ENCODE measurements at regions not wholly inside any gene's neighbourhood (a gene's known extent, or its start where the extent isn't known, plus 50 kb on each side); places are given as distances from the start of the nearest gene placed in this dataset.
"Not testable (repeated sequence)": the region's sequence is repeated elsewhere in the genome, so short reads cannot be mapped to it uniquely, and the experiment has no call there.

DNA sequence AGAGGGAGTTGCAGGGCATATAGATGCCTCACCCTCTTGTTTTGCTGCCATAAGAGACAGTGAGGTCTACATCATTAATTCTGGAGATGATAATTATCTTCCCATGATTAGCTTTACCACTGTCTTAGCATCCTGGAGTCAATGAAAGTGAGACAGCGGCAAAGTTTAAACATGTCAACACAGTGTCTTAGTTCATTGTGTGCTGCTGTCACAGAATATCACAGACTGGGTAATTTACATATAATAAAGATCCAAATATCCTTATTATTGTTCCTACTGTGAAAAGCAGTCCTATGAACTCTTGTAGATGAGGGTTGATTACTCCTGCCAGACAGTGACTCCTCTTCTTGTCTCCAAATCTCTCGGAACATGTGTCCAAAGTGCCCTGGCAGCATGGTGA is 658.6 kb upstream of the ADGRB3 start:
- WGBS, 2 experiments (ENCODE audit: insufficient coverage in 2 of 2) = no CpG with 5 or more reads among the region's 2 CpGs
- Histone ChIP-seq H3K36me3 (ENCODE audit: control insufficient read depth, insufficient read depth, low read length) (no peaks in the 10 kb centered on the region), H3K27ac (ENCODE audit: low read depth, low read length, severe bottlenecking) (no peak overlapping the region), H3K9me3 (ENCODE audit: control insufficient read depth, low read length) (no peaks in the 10 kb centered on the region), H3K4me3 (ENCODE audit: extremely low read depth, insufficient read depth, low read length, poor library complexity, severe bottlenecking) (no peak overlapping the region), H3K4me1 (ENCODE audit: control insufficient read depth, insufficient read depth, low read length, poor library complexity, severe bottlenecking) (no peaks in the 10 kb centered on the region)

DNA sequence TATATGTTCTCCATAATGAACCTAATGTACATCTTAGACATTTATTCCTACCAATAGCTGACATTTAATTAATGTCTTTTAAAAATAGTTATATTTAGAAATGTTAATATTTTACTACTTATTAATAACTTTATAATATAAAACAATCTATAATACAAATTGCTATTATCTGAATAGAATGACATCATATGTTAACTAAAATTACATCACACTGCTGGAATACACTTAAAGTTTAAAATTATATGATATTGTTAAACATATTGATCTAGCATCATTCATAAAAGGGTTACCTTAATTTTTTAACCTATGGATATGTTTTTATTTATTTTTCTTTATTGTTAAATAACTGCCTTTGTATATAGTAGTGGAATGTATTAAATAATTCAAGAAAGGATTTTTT is 660.2 kb upstream of the ADGRB3 start:
- no peaks in the 10 kb centered on the region for H3K36me3 ChIP-seq (ENCODE audit: control insufficient read depth, insufficient read depth, low read length)
- H3K9me3 ChIP-seq (ENCODE audit: control insufficient read depth, low read length) = no peaks in the 10 kb centered on the region
- no peak overlapping the region for H3K4me3 ChIP-seq (ENCODE audit: extremely low read depth, insufficient read depth, low read length, poor library complexity, severe bottlenecking)
- H3K4me1 ChIP-seq (ENCODE audit: control insufficient read depth, insufficient read depth, low read length, poor library complexity, severe bottlenecking) = no peaks in the 10 kb centered on the region
- no peak overlapping the region for H3K27ac ChIP-seq (ENCODE audit: low read depth, low read length, severe bottlenecking)

DNA sequence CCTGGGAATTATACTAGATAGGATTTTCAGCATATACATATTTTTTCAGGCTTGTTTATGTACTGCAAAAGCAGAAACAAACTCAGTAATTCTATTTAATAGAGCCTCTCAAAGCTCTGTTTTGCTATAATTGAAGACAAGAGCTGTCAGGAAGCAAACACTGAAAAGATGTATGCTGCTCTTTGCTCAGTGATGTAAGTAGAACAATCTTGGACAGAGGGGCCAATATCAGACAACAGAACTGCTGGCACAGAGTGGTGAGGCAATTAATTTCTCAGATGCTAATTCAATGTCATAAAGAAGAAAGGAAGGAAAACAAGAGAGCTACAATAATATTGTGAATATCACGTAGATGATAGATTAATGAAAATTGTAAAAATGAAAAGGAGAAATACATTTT is 663.3 kb upstream of the ADGRB3 start:
- no peak overlapping the region for H3K27ac ChIP-seq (ENCODE audit: low read depth, low read length, severe bottlenecking)
- H3K4me1 ChIP-seq (ENCODE audit: control insufficient read depth, insufficient read depth, low read length, poor library complexity, severe bottlenecking) = no peaks in the 10 kb centered on the region
- no CpG with 5 or more reads among the region's 1 CpG for WGBS, 2 experiments (ENCODE audit: insufficient coverage in 2 of 2)
- no peak overlapping the region for H3K4me3 ChIP-seq (ENCODE audit: extremely low read depth, insufficient read depth, low read length, poor library complexity, severe bottlenecking)
- H3K36me3 ChIP-seq (ENCODE audit: control insufficient read depth, insufficient read depth, low read length) = no peaks in the 10 kb centered on the region
- H3K9me3 ChIP-seq (ENCODE audit: control insufficient read depth, low read length) = no peaks in the 10 kb centered on the region

DNA sequence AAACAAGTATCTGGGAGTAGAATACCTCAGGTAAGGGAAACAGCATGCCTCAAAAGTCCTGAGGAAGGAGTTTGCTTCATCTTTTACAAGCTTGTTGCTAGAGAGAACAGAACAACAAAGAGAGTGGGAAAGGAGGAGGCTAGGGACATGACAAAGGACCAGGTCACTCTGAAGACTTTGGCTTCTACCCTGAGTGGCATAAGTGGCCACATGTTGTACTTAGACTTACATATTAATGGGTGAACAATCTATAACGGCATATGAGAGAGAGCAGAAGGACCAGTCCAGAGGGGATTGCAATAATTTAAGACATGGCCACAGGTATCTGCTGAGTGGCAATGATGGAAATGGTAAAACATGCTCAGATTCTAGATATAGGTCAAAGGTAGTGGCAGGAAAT is 668.3 kb upstream of the ADGRB3 start:
- no peaks in the 10 kb centered on the region for H3K4me1 ChIP-seq (ENCODE audit: control insufficient read depth, insufficient read depth, low read length, poor library complexity, severe bottlenecking)
- H3K36me3 ChIP-seq (ENCODE audit: control insufficient read depth, insufficient read depth, low read length) = no peaks in the 10 kb centered on the region
- no peaks in the 10 kb centered on the region for H3K9me3 ChIP-seq (ENCODE audit: control insufficient read depth, low read length)
- H3K4me3 ChIP-seq (ENCODE audit: extremely low read depth, insufficient read depth, low read length, poor library complexity, severe bottlenecking) = no peak overlapping the region
- no peak overlapping the region for H3K27ac ChIP-seq (ENCODE audit: low read depth, low read length, severe bottlenecking)
- WGBS, 2 experiments (ENCODE audit: insufficient coverage in 2 of 2) = 71 to 100% methylated on average over 1 of the region's 1 CpG

DNA sequence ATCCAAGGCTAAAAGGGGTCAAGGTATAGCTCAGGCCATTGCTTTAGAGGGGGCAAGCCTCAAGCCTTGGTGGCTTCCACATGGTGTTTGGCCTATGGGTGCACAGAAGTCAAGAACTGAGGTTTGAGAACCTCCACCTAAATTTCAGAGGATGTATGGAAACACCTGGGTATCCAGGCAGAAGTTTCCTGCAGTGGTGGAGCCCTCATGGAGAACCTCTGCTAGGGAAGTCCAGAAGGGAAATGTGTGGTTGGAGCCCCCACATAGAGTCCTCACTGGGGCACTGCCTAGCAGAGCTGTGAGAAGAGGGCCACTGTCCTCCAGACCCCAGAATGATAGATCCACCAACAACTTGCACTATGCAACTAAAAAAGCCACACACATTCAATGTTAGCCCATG is 678.7 kb upstream of the ADGRB3 start:
- Histone ChIP-seq H3K27ac (ENCODE audit: low read depth, low read length, severe bottlenecking) (no peak overlapping the region), H3K4me3 (ENCODE audit: extremely low read depth, insufficient read depth, low read length, poor library complexity, severe bottlenecking) (no peak overlapping the region), H3K4me1 (ENCODE audit: control insufficient read depth, insufficient read depth, low read length, poor library complexity, severe bottlenecking) (no peaks in the 10 kb centered on the region), H3K36me3 (ENCODE audit: control insufficient read depth, insufficient read depth, low read length) (no peaks in the 10 kb centered on the region), H3K9me3 (ENCODE audit: control insufficient read depth, low read length) (peaks cover 6% of the 10 kb centered on the region)

DNA sequence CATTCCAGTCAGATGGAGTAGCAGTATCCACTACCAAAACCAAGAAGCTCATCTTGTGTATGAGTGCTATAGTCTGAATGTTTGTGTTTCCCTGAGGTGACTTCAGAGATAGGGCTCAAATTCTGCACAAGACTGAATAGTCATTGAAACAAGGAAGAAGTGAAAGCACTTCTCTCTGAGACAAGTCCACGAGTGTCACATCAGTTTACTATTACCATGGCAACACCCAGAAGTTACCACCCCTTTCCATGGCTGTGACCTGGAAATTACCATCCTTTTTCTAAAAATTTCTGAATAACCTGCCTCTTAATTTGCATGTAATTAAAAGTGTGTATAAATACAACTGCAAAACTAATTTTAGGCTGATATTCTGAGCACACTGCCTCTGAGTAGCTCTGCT is 682.1 kb upstream of the ADGRB3 start:
- no peak overlapping the region for H3K27ac ChIP-seq (ENCODE audit: low read depth, low read length, severe bottlenecking)
- no peak overlapping the region for H3K4me3 ChIP-seq (ENCODE audit: extremely low read depth, insufficient read depth, low read length, poor library complexity, severe bottlenecking)
- H3K36me3 ChIP-seq (ENCODE audit: control insufficient read depth, insufficient read depth, low read length) = no peaks in the 10 kb centered on the region
- peaks cover 6% of the 10 kb centered on the region for H3K9me3 ChIP-seq (ENCODE audit: control insufficient read depth, low read length)
- WGBS, 2 experiments (ENCODE audit: insufficient coverage in 2 of 2) = no CpG with 5 or more reads among the region's 1 CpG
- H3K4me1 ChIP-seq (ENCODE audit: control insufficient read depth, insufficient read depth, low read length, poor library complexity, severe bottlenecking) = no peaks in the 10 kb centered on the region

DNA sequence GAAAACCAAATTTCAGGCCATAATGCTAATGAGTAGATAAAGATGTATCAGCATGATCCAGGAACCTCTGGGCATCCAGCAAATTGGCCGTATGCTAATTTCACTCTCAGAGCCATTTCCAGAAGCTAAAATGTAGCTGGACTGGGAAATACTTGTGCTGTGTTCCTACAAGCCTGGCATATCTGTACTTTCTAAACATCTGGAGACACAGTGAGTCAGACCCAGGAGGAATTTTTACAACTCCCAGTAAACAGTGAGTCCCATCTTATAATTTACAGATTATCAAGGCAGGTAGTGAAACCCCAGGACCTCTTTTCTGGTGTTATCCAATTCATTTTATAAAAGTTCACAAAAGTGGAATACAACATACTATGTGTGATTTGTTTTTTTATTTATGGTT is 683.0 kb upstream of the ADGRB3 start:
- Histone ChIP-seq H3K4me1 (ENCODE audit: control insufficient read depth, insufficient read depth, low read length, poor library complexity, severe bottlenecking) (no peaks in the 10 kb centered on the region), H3K4me3 (ENCODE audit: extremely low read depth, insufficient read depth, low read length, poor library complexity, severe bottlenecking) (no peak overlapping the region), H3K9me3 (ENCODE audit: control insufficient read depth, low read length) (peaks cover 6% of the 10 kb centered on the region), H3K36me3 (ENCODE audit: control insufficient read depth, insufficient read depth, low read length) (no peaks in the 10 kb centered on the region), H3K27ac (ENCODE audit: low read depth, low read length, severe bottlenecking) (no peak overlapping the region)
- 100% methylated on average over 1 of the region's 1 CpG for WGBS, 2 experiments (ENCODE audit: insufficient coverage in 2 of 2)

DNA sequence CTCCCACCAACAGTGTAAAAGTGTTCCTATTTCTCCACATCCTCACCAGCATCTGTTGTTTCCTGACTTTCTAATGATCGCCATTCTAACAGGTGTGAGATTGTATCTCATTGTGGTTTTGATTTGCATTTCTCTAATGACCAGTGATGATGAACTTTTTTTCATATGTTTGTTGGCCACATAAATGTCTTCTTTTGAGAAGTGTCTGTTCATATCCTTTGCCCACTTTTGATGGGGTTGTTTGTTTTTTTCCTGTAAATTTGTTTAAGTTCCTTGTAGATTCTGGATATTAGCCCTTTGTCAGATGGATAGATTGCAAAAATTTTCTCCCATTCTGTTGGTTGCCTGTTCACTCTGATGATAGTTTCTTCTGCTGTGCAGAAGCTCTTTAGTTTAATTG is 687.3 kb upstream of the ADGRB3 start:
- not testable (repeated sequence) for H3K4me3 ChIP-seq (ENCODE audit: extremely low read depth, insufficient read depth, low read length, poor library complexity, severe bottlenecking); H3K36me3 ChIP-seq (ENCODE audit: control insufficient read depth, insufficient read depth, low read length); H3K4me1 ChIP-seq (ENCODE audit: control insufficient read depth, insufficient read depth, low read length, poor library complexity, severe bottlenecking); H3K9me3 ChIP-seq (ENCODE audit: control insufficient read depth, low read length); H3K27ac ChIP-seq (ENCODE audit: low read depth, low read length, severe bottlenecking)
- no CpG with 5 or more reads among the region's 1 CpG for WGBS, 2 experiments (ENCODE audit: insufficient coverage in 2 of 2)

DNA sequence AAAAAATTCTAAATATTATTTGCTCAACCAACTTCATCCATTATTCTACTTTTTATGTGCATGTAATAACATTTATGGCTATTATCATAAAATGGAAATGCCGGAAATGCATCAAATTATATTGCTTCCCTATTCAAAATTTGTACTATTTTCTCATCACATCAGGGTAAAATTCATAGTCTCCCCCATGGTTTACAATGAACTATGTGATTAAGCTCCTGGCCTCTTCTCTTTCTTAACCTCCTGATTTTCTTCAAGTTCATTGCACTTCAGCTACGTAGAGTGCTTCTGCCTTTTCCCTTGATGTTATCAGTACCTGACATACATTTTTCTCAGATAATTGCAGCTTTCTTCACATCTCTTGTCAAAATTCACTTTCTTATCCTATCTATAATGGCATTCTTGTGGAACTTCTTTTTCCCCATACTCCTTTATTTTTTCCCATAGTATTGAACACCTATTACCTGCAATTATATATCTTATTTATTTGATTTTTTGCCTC is 699.1 kb upstream of the ADGRB3 start:
- no peak overlapping the region for H3K4me3 ChIP-seq (ENCODE audit: extremely low read depth, insufficient read depth, low read length, poor library complexity, severe bottlenecking)
- H3K36me3 ChIP-seq (ENCODE audit: control insufficient read depth, insufficient read depth, low read length) = no peaks in the 10 kb centered on the region
- 64 to 95% methylated on average over 1 to 2 of the region's 2 CpGs for WGBS, 2 experiments (ENCODE audit: insufficient coverage in 2 of 2)
- H3K4me1 ChIP-seq (ENCODE audit: control insufficient read depth, insufficient read depth, low read length, poor library complexity, severe bottlenecking) = no peaks in the 10 kb centered on the region
- no peak overlapping the region for H3K27ac ChIP-seq (ENCODE audit: low read depth, low read length, severe bottlenecking)
- no peaks in the 10 kb centered on the region for H3K9me3 ChIP-seq (ENCODE audit: control insufficient read depth, low read length)

DNA sequence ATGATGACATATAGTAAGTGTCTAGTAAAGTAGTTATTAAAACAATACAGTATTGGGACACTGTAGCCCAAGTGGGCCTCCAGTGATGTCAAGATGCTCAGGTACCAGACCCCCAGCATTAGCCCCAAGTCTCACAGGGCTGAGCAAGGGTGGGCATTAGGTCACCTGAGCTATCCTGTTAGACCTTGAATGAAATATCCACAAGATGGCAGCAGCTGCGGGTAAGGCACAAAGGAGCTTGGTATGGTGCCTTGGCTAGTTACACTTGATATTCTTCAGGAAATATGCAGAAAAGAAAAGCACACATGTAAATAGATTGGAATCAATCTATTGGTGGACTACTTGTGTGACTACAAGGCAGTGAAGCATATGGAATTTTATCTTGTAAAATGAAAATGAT is 701.8 kb upstream of the ADGRB3 start:
- no peaks in the 10 kb centered on the region for H3K9me3 ChIP-seq (ENCODE audit: control insufficient read depth, low read length)
- no peak overlapping the region for H3K4me3 ChIP-seq (ENCODE audit: extremely low read depth, insufficient read depth, low read length, poor library complexity, severe bottlenecking)
- WGBS, 2 experiments (ENCODE audit: insufficient coverage in 2 of 2) = 57% methylated on average over 1 of the region's 1 CpG; no CpG with 5 or more reads in 1 of the 2 experiments
- no peak overlapping the region for H3K27ac ChIP-seq (ENCODE audit: low read depth, low read length, severe bottlenecking)
- H3K36me3 ChIP-seq (ENCODE audit: control insufficient read depth, insufficient read depth, low read length) = no peaks in the 10 kb centered on the region
- H3K4me1 ChIP-seq (ENCODE audit: control insufficient read depth, insufficient read depth, low read length, poor library complexity, severe bottlenecking) = no peaks in the 10 kb centered on the region

DNA sequence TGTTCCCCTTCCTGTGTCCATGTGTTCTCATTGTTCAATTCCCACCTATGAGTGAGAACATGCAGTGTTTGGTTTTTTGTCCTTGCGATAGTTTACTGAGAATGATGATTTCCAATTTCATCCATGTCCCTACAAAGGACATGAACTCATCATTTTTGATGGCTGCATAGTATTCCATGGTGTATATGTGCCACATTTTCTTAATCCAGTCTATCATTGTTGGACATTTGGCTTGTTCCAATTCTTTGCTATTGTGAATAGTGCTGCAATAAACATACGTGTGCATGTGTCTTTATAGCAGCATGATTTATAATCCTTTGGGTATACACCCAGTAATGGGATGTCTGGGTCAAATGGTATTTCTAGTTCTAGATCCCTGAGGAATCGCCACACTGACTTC is 712.5 kb upstream of the ADGRB3 start:
- no CpG with 5 or more reads among the region's 3 CpGs for WGBS, 2 experiments (ENCODE audit: insufficient coverage in 2 of 2)
- H3K4me3 ChIP-seq (ENCODE audit: extremely low read depth, insufficient read depth, low read length, poor library complexity, severe bottlenecking) = not testable (repeated sequence)

DNA sequence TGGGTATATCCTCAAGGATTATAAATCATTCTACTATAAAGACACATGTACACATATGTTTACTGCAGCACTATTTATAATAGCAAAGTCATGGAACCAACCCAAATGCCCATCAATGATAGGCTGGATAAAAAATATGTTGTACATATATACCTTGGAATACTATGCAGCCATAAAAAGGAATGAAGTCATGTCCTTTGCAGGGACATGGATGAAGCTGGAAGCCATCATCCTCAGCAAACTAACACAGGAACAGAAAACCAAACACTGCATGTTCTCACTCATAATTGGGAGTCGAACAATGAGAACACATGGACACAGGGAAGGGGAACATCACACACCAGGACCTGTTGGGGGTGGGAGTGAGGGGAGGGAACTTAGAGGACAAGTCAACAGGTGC is 715.0 kb upstream of the ADGRB3 start:
- not testable (repeated sequence) for H3K4me3 ChIP-seq (ENCODE audit: extremely low read depth, insufficient read depth, low read length, poor library complexity, severe bottlenecking); H3K9me3 ChIP-seq (ENCODE audit: control insufficient read depth, low read length); H3K4me1 ChIP-seq (ENCODE audit: control insufficient read depth, insufficient read depth, low read length, poor library complexity, severe bottlenecking); H3K27ac ChIP-seq (ENCODE audit: low read depth, low read length, severe bottlenecking); H3K36me3 ChIP-seq (ENCODE audit: control insufficient read depth, insufficient read depth, low read length)
- WGBS, 2 experiments (ENCODE audit: insufficient coverage in 2 of 2) = 60% methylated on average over 1 of the region's 1 CpG; no CpG with 5 or more reads in 1 of the 2 experiments

More for the DNA sequence above, 712.5 kb upstream of the ADGRB3 start:
- H3K9me3 ChIP-seq (ENCODE audit: control insufficient read depth, low read length); H3K4me1 ChIP-seq (ENCODE audit: control insufficient read depth, insufficient read depth, low read length, poor library complexity, severe bottlenecking); H3K36me3 ChIP-seq (ENCODE audit: control insufficient read depth, insufficient read depth, low read length); H3K27ac ChIP-seq (ENCODE audit: low read depth, low read length, severe bottlenecking): not testable (repeated sequence)
